HepG2 (cell line): ENCODE measurements at regions not wholly inside any gene's neighbourhood (a gene's known extent, or its start where the extent isn't known, plus 50 kb on each side); places are given as distances from the start of the nearest gene placed in this dataset.

Experiments
- ATAC-seq: fragments of 200-7000 bp; cut with Tn5 transposase; 3 replicates; pipeline ENCODE4 v1.9.1; 2020; ENCODE audit warnings: mild to moderate bottlenecking, moderate library complexity
- BruUV-seq: library from RNA; stranded (reverse); fragments of 400-500 nt; replicated peaks from 2 replicates; lab custom pipeline; 2021; lab: Mats Ljungman, UMichigan
- CTCF ChIA-PET: fragments of 300-600 bp; formaldehyde crosslinking; extraction: SDS; loops from one replicate; lab custom pipeline; 2021; ENCODE audit warnings: low total read pairs, inconsistent platforms, low intra/inter-chr PET ratio; lab: Yijun Ruan, JAX
- POLR2A ChIA-PET: fragments of 350-600 bp; sonication (Branson Sonifier 250); formaldehyde crosslinking; loops from one replicate; lab custom pipeline; 2020; ENCODE audit warnings: antibody characterized with exemption, inconsistent platforms; lab: Yijun Ruan, JAX
- DNase-seq: peaks from one replicate; pipeline ENCODE4 v3.0.0-alpha.2; 2015; ENCODE audit warnings: low spot score
- FAIRE-seq: peaks from 3 replicates; lab custom pipeline; 2011; peaks lifted over from hg19 to GRCh38; lab: Jason Lieb, UNC
- H2AFZ ChIP-seq: one replicate; pipeline ENCODE4 v1.6.1; 2011; ENCODE audit warnings: low read length, inconsistent platforms
- H3K27ac ChIP-seq: fragments of 300-600 bp; 3 replicates; pipeline ENCODE4 v1.8.0; 2011; ENCODE audit warnings: mixed run types, mild to moderate bottlenecking, mixed read lengths, low read length, inconsistent platforms; ENCODE audit not compliant: insufficient read depth; ENCODE audit errors: extremely low read length
- H3K27me3 ChIP-seq, 2 experiments: fragments of 200-600 bp in 1 of 2; 2 replicates in 1 of 2; 3 replicates in 1 of 2; pipeline versions ENCODE4 v1.6.0 to v1.8.0; 2011; ENCODE audit warnings: low read length in 2 of 2, mild to moderate bottlenecking in 2 of 2, moderate library complexity in 2 of 2, inconsistent platforms in 1 of 2; ENCODE audit not compliant: insufficient read depth in 2 of 2, control insufficient read depth in 1 of 2
- H3K36me3 ChIP-seq, 2 experiments: fragments of 200-600 bp in 1 of 2; replicated peaks in 1 of 2; 2 replicates in 1 of 2; 3 replicates in 1 of 2; pipeline versions ENCODE4 v1.5.1 to v1.8.0; 2011; ENCODE audit warnings: low read length in 2 of 2, inconsistent platforms in 1 of 2; ENCODE audit not compliant: insufficient read depth in 2 of 2, control insufficient read depth in 1 of 2
- H3K4me1 ChIP-seq: 2 replicates; pipeline ENCODE4 v1.5.1; 2012; ENCODE audit warnings: low read length, inconsistent platforms; ENCODE audit not compliant: insufficient read depth
- H3K4me2 ChIP-seq: 2 replicates; pipeline ENCODE4 v1.6.0; 2011; ENCODE audit warnings: low read depth, low read length, inconsistent platforms
- H3K4me3 ChIP-seq, 3 experiments: fragments of 200-600 bp in 1 of 3; sonication (generic), shearing (Covaris generic) in 1 of 3; replicated peaks in 1 of 3; 2 replicates each; pipeline ENCODE4 v1.5.1; 2011 to 2016; ENCODE audit warnings: low read length in 3 of 3, inconsistent platforms in 2 of 3, low read depth in 2 of 3, mild to moderate bottlenecking in 2 of 3, control low read depth in 1 of 3, mixed read lengths in 1 of 3; ENCODE audit not compliant: insufficient read depth in 1 of 3
- H3K79me2 ChIP-seq: one replicate; pipeline ENCODE4 v1.6.1; 2011; ENCODE audit warnings: low read length, inconsistent platforms; ENCODE audit not compliant: insufficient read depth
- H3K9ac ChIP-seq: 2 replicates; pipeline ENCODE4 v1.6.0; 2011; ENCODE audit warnings: mild to moderate bottlenecking, low read depth, low read length, inconsistent platforms; ENCODE audit not compliant: insufficient read depth
- H3K9me3 ChIP-seq: 2 replicates; pipeline ENCODE4 v1.5.1; 2012; ENCODE audit warnings: mild to moderate bottlenecking, low read length
- H4K20me1 ChIP-seq: 2 replicates; pipeline ENCODE4 v1.6.0; 2011; ENCODE audit warnings: inconsistent platforms, mild to moderate bottlenecking, low read length, moderate library complexity; ENCODE audit not compliant: insufficient read depth
- BCLAF1 ChIP-seq: fragments of 450-650 bp; IDR thresholded peaks from 2 replicates; pipeline ENCODE4 v1.6.1; 2017; ENCODE audit warnings: mild to moderate bottlenecking
- NFE2 ChIP-seq: sonication (generic); formaldehyde crosslinking; IDR thresholded peaks from 2 replicates; pipeline ENCODE4 v1.4.0; 2020; ENCODE audit warnings: missing genetic modification reagents
- NR3C1 ChIP-seq: sonication (generic); formaldehyde crosslinking; IDR thresholded peaks from 2 replicates; pipeline ENCODE4 v1.4.0; 2020; ENCODE audit warnings: missing genetic modification reagents
- RNF2 ChIP-seq: fragments of 450-650 bp; conservative IDR thresholded peaks from 2 replicates; pipeline ENCODE4 v1.6.1; 2016; ENCODE audit warnings: low read depth
- SATB2 ChIP-seq: sonication (generic); formaldehyde crosslinking; IDR thresholded peaks from 2 replicates; pipeline ENCODE4 v1.5.0; 2020; ENCODE audit warnings: missing genetic modification reagents
- SNAPC5 ChIP-seq: sonication (generic); formaldehyde crosslinking; IDR thresholded peaks from 2 replicates; pipeline ENCODE4 v1.8.1; 2023; ENCODE audit warnings: mild to moderate bottlenecking, missing genetic modification reagents, borderline replicate concordance
- SP140L ChIP-seq: sonication (generic); formaldehyde crosslinking; IDR thresholded peaks from 2 replicates; pipeline ENCODE4 v1.4.0; 2020; ENCODE audit warnings: missing genetic modification reagents, borderline replicate concordance
- ZBTB26 ChIP-seq: IDR thresholded peaks from 2 replicates; pipeline ENCODE4 v1.6.1; 2016; ENCODE audit warnings: missing compliant biosample characterization, missing genetic modification reagents, borderline replicate concordance
- ZC3H13 ChIP-seq: sonication (generic); formaldehyde crosslinking; IDR thresholded peaks from 2 replicates; pipeline ENCODE4 v1.8.1; 2023; ENCODE audit warnings: mild to moderate bottlenecking, missing genetic modification reagents, moderate library complexity
- ZNF274 ChIP-seq: sonication (generic); formaldehyde crosslinking; IDR thresholded peaks from 2 replicates; pipeline ENCODE4 v1.5.1; 2020; ENCODE audit warnings: mild to moderate bottlenecking, missing genetic modification reagents
- ZNF354B ChIP-seq: sonication (generic); formaldehyde crosslinking; IDR thresholded peaks from 2 replicates; pipeline ENCODE4 v1.8.0; 2022; ENCODE audit warnings: mild to moderate bottlenecking, missing genetic modification reagents
- ZNF484 ChIP-seq: sonication (generic); formaldehyde crosslinking; IDR thresholded peaks from 2 replicates; pipeline ENCODE4 v1.5.1; 2020; ENCODE audit warnings: mild to moderate bottlenecking, low read depth, missing genetic modification reagents, borderline replicate concordance
- ZNF737 ChIP-seq: sonication (generic); formaldehyde crosslinking; IDR thresholded peaks from 2 replicates; pipeline ENCODE4 v1.5.0; 2020; ENCODE audit warnings: missing genetic modification reagents, mild to moderate bottlenecking, borderline replicate concordance
- WGBS: methylation state at CpG from one replicate; pipeline ENCODE4 v1.1.6; 2017; ENCODE audit warnings: low lambda C conversion rate; 5-methylcytosine and 5-hydroxymethylcytosine counted together
- in situ Hi-C: cut with HindIII; loops from 2 replicates; pipeline ENCODE4 v1.10.0; 2017; ENCODE audit warnings: low pct_unique_long_range_greater_than_20kb; ENCODE audit not compliant: extremely low pct_ligation_motif_present
- intact Hi-C: fragments of 100-400 bp; cut with micrococcal nuclease; formaldehyde crosslinking; loops from one replicate; pipeline ENCODE4 v1.10.0; 2022; ENCODE audit not compliant: unreplicated experiment

- no peak overlapping the region for H2AFZ ChIP-seq
- in situ Hi-C loops (no loop called here), intact Hi-C loops (no loop called here)
- BruUV-seq, result no TSS peak
- FAIRE-seq, result no peak
- ChIA-PET POLR2A (no interaction called here), CTCF (no interaction called here)
- no peaks in the 10 kb centered on the region for H3K27me3 ChIP-seq
- no peak for DNase-seq
- H3K27ac ChIP-seq, result no peak overlapping the region
- no peak overlapping the region for H3K9ac ChIP-seq
- H3K9me3 ChIP-seq, result peaks cover 4% of the 10 kb centered on the region
- no peak overlapping the region for H3K4me3 ChIP-seq
- no peaks in the 10 kb centered on the region for H4K20me1 ChIP-seq
- no peak for TF ChIP-seq RNF2
- no peak for TF ChIP-seq NR3C1 (CRISPR knock-in tag)
- no peak for TF ChIP-seq BCLAF1
- no peak for TF ChIP-seq ZC3H13
- no peak for TF ChIP-seq ZNF354B (CRISPR knock-in tag)
- no peak for TF ChIP-seq ZBTB26 (CRISPR knock-in tag)
- TF ChIP-seq NFE2 (CRISPR knock-in tag), result no peak
- TF ChIP-seq SNAPC5 (CRISPR knock-in tag), result no peak
- no peak for TF ChIP-seq ZNF274
- TF ChIP-seq ZNF737 (CRISPR knock-in tag), result no peak
- no peak for TF ChIP-seq SATB2 (CRISPR knock-in tag)
- TF ChIP-seq ZNF484 (CRISPR knock-in tag), result no peak
- no peak for TF ChIP-seq SP140L
- ATAC-seq, result no peak
- WGBS, result 4% methylated on average over 9 of the region's 9 CpGs
- no peaks in the 10 kb centered on the region for H3K79me2 ChIP-seq
- H3K4me2 ChIP-seq, result no peak overlapping the region
- no peaks in the 10 kb centered on the region for H3K36me3 ChIP-seq
- H3K4me1 ChIP-seq, result no peaks in the 10 kb centered on the region
Observed at GRCh38 chr13:106311004-106311403, 224.5 kb downstream of the EFNB2 start.
